Naive thymus-derived CD8-positive, alpha-beta T cell (primary cell): ENCODE measurements at regions not wholly inside any gene's neighbourhood (a gene's known extent, or its start where the extent isn't known, plus 50 kb on each side); places are given as distances from the start of the nearest gene placed in this dataset.

ENCODE experiments used
- ATAC-seq, 2 donors: fragments of 150-1000 bp; cut with Tn5 transposase in 1 of 2; sonication (Bioruptor Pico), chemical (Tn5 transposase) in 1 of 2; 1 replicate in 1 of 2; 2 replicates in 1 of 2; pipeline ENCODE4 v1.10.0; 2021; ENCODE audit warnings: mild to moderate bottlenecking in 2 of 2, moderate library complexity in 2 of 2
- POLR2A ChIA-PET: fragments of 350-600 bp; sonication (Branson Sonifier 250); formaldehyde crosslinking; loops from one replicate; lab custom pipeline; 2021; ENCODE audit warnings: antibody characterized with exemption; lab: Charles Lee
- DNase-seq, 10 donors: peaks; one replicate each; pipeline versions ENCODE4 v3.0.0 to v3.0.0-alpha.2; 2020 to 2022
- H3K27ac Mint-ChIP-seq, 10 donors: one replicate each; pipeline ENCODE4 v1.8.0; 2020 to 2022; ENCODE audit warnings: mild to moderate bottlenecking in 10 of 10, mixed read lengths in 10 of 10, moderate library complexity in 4 of 10, inconsistent platforms in 1 of 10
- H3K27me3 Mint-ChIP-seq, 5 donors: one replicate each; pipeline ENCODE4 v1.8.0; 2021 to 2022; ENCODE audit warnings: mixed read lengths in 5 of 5
- H3K36me3 Mint-ChIP-seq, 3 donors: one replicate each; pipeline ENCODE4 v1.8.0; 2020 to 2022; ENCODE audit warnings: mixed read lengths in 3 of 3, mild to moderate bottlenecking in 2 of 3, inconsistent platforms in 1 of 3
- H3K4me1 Mint-ChIP-seq, 4 donors: one replicate each; pipeline ENCODE4 v1.8.0; 2021 to 2022; ENCODE audit warnings: mixed read lengths in 4 of 4
- H3K4me3 Mint-ChIP-seq, 10 donors: one replicate each; pipeline ENCODE4 v1.8.0; 2020 to 2022; ENCODE audit warnings: mild to moderate bottlenecking in 10 of 10, mixed read lengths in 10 of 10, moderate library complexity in 6 of 10, inconsistent platforms in 1 of 10
- H3K9me3 Mint-ChIP-seq, 9 donors: one replicate each; pipeline ENCODE4 v1.8.0; 2020 to 2022; ENCODE audit warnings: mixed read lengths in 9 of 9, mild to moderate bottlenecking in 3 of 9, inconsistent platforms in 1 of 9, moderate library complexity in 1 of 9

GRCh38 chr17:79669861-79670260 is 59.0 kb upstream of the RBFOX3 start:
- POLR2A ChIA-PET = no interaction called here
- H3K4me3 Mint-ChIP-seq = no peak overlapping the region
- H3K36me3 Mint-ChIP-seq = peaks cover 2 to 18% (median 7%) of the 10 kb centered on the region in 3 donors
- ATAC-seq (no peak), DNase-seq (no peak)
- H3K4me1 Mint-ChIP-seq = peaks cover 3 to 6% (median 3%) of the 10 kb centered on the region in 4 donors
- H3K27ac Mint-ChIP-seq = peak overlapping the region in 2 of 10 donors; percentile 2 to 11
- peaks cover 0 to 27% (median 21%) of the 10 kb centered on the region in 9 donors for H3K9me3 Mint-ChIP-seq
- peaks cover 17 to 89% (median 65%) of the 10 kb centered on the region in 5 donors for H3K27me3 Mint-ChIP-seq

- POLR2A ChIA-PET = interaction anchor here (0.5 kb wide), 1 partner anchor 57 kb away, joined by 4 read pairs; no protein-coding TSS in a partner anchor
- peaks cover 2 to 17% (median 7%) of the 10 kb centered on the region in 3 donors for H3K36me3 Mint-ChIP-seq
- peak overlapping the region in 1 of 10 donors; percentile 32 for H3K27ac Mint-ChIP-seq
- peaks cover 21 to 91% (median 62%) of the 10 kb centered on the region in 5 donors for H3K27me3 Mint-ChIP-seq
- peaks cover 3 to 10% (median 4%) of the 10 kb centered on the region in 4 donors for H3K4me1 Mint-ChIP-seq
- DNase-seq (peak in 1 of 10 donors; percentile 60), ATAC-seq (no peak)
- peaks cover 0 to 16% (median 14%) of the 10 kb centered on the region in 9 donors for H3K9me3 Mint-ChIP-seq
- no peak overlapping the region for H3K4me3 Mint-ChIP-seq
These were observed 57.7 kb upstream of the RBFOX3 start for GRCh38 chr17:79668344-79669250.

DNA sequence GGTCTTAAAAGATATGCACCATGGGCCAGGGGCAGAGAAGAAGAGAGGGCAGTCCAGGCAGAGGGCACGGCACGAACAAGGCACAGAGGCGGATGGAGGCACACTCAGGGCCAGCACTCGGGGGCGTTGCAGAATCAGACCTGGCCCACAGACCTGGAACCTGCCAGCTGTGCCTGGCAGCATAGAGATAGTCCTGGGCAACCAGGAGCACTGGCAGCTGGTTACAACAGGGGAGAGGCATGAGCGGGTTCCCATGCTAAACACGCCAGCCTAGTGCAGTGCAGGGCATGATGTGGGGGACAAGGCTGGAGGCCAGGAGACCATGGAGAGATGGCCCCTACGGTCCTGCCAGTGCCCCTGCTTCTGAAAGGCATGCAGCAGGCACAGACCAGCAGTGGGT is 56.9 kb upstream of the RBFOX3 start:
- Mint-ChIP-seq H3K27me3 (peaks cover 18 to 91% (median 61%) of the 10 kb centered on the region in 5 donors), H3K27ac (peak overlapping the region in 1 of 10 donors; percentile 62), H3K9me3 (peaks cover 0 to 10% (median 7%) of the 10 kb centered on the region in 9 donors), H3K36me3 (peaks cover 2 to 13% (median 5%) of the 10 kb centered on the region in 3 donors), H3K4me1 (peaks cover 3 to 10% (median 4%) of the 10 kb centered on the region in 4 donors), H3K4me3 (no peak overlapping the region)
- DNase-seq (peak in 1 of 10 donors; percentile 30), ATAC-seq (no peak)
- POLR2A ChIA-PET = no interaction called here

GRCh38 chr17:79667121-79667715 is 56.4 kb upstream of the RBFOX3 start:
- Mint-ChIP-seq H3K9me3 (peaks cover 0 to 10% (median 4%) of the 10 kb centered on the region in 9 donors), H3K27ac (peak overlapping the region in 1 of 10 donors; percentile 62), H3K4me1 (peaks cover 3 to 10% (median 4%) of the 10 kb centered on the region in 4 donors), H3K36me3 (peaks cover 0 to 14% (median under 1%) of the 10 kb centered on the region in 3 donors), H3K27me3 (peaks cover 21 to 91% (median 61%) of the 10 kb centered on the region in 5 donors), H3K4me3 (peak overlapping the region in 1 of 10 donors; percentile 50)
- POLR2A ChIA-PET = no interaction called here
- DNase-seq (peak in 1 of 10 donors; percentile 26), ATAC-seq (no peak)

DNA sequence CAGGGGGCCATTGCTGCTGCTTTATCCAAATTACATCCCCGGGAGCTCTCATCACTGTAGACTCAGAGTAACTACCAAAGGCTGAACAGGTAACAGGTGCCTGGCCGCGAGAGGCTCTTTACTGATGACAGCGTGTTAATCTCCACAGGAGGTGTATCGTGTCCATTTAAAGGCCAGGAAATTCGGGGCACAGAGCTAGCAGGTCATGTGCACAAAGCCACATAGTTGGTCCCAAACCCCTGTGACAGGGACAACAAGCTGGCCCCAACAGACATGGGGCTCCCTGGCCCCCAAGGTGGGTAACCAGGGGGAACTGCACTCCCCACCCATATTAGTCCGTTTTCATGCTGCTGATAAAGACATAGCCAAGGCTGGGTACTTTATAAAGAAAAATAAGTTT is 55.3 kb upstream of the RBFOX3 start:
- POLR2A ChIA-PET = no interaction called here
- peaks cover 3 to 10% (median 4%) of the 10 kb centered on the region in 4 donors for H3K4me1 Mint-ChIP-seq
- H3K9me3 Mint-ChIP-seq = peaks cover 0 to 19% (median 6%) of the 10 kb centered on the region in 9 donors
- H3K36me3 Mint-ChIP-seq = peaks cover 0 to 22% (median 0%) of the 10 kb centered on the region in 3 donors
- H3K27ac Mint-ChIP-seq = no peak overlapping the region
- H3K4me3 Mint-ChIP-seq = no peak overlapping the region
- ATAC-seq (no peak), DNase-seq (peak in 1 of 10 donors; percentile 6)
- peaks cover 27 to 87% (median 59%) of the 10 kb centered on the region in 5 donors for H3K27me3 Mint-ChIP-seq

GRCh38 chr17:79664930-79665737 is 54.3 kb upstream of the RBFOX3 start:
- peak overlapping the region in 4 of 10 donors; percentile 23 to 62 (median 41) for H3K4me3 Mint-ChIP-seq
- DNase-seq (peak in 2 of 10 donors; percentile 14 to 54), ATAC-seq (no peak)
- peaks cover 0 to 28% (median 9%) of the 10 kb centered on the region in 9 donors for H3K9me3 Mint-ChIP-seq
- POLR2A ChIA-PET = interaction anchor here (0.7 kb wide), 1 partner anchor 10 kb away, joined by 3 read pairs; no protein-coding TSS in a partner anchor
- H3K27me3 Mint-ChIP-seq = peaks cover 32 to 84% (median 53%) of the 10 kb centered on the region in 5 donors
- H3K4me1 Mint-ChIP-seq = peaks cover 3 to 10% (median 4%) of the 10 kb centered on the region in 4 donors
- peaks cover 0 to 31% (median 0%) of the 10 kb centered on the region in 3 donors for H3K36me3 Mint-ChIP-seq
- H3K27ac Mint-ChIP-seq = no peak overlapping the region

GRCh38 chr17:79661292-79662041 is 50.6 kb upstream of the RBFOX3 start:
- ATAC-seq (no peak), DNase-seq (no peak)
- H3K27ac Mint-ChIP-seq = peak overlapping the region in 1 of 10 donors; percentile 36
- peaks cover 0 to 28% (median 7%) of the 10 kb centered on the region in 9 donors for H3K9me3 Mint-ChIP-seq
- H3K27me3 Mint-ChIP-seq = peaks cover 35 to 82% (median 52%) of the 10 kb centered on the region in 5 donors
- peaks cover 4 to 16% (median 8%) of the 10 kb centered on the region in 4 donors for H3K4me1 Mint-ChIP-seq
- POLR2A ChIA-PET = no interaction called here
- peaks cover 0 to 31% (median 0%) of the 10 kb centered on the region in 3 donors for H3K36me3 Mint-ChIP-seq
- no peak overlapping the region for H3K4me3 Mint-ChIP-seq
